GM23338 (cell line): ENCODE measurements at regions not wholly inside any gene's neighbourhood (a gene's known extent, or its start where the extent isn't known, plus 50 kb on each side); places are given as distances from the start of the nearest gene placed in this dataset.

ENCODE experiments used
- ATAC-seq: fragments of 200-7000 bp; cut with Tn5 transposase; 3 replicates; pipeline ENCODE4 v1.9.1; 2020
- DNase-seq: peaks from one replicate; pipeline ENCODE4 v3.0.0-alpha.2; 2015; ENCODE audit warnings: low spot score
- H2AFZ ChIP-seq: fragments of 200-600 bp; sonication (generic); 2 replicates; pipeline ENCODE4 v1.8.0; 2016; ENCODE audit warnings: antibody characterized with exemption, mild to moderate bottlenecking, moderate library complexity
- H3F3A ChIP-seq: fragments of 200-600 bp; sonication (generic); replicated peaks from 2 replicates; pipeline ENCODE4 v1.8.0; 2017; ENCODE audit warnings: antibody characterized with exemption, mixed run types, low read depth
- H3K27ac ChIP-seq: fragments of 200-600 bp; sonication (generic); 2 replicates; pipeline ENCODE4 v1.6.1; 2016; ENCODE audit warnings: low read depth
- H3K27me3 ChIP-seq: fragments of 200-600 bp; sonication (generic); 2 replicates; pipeline ENCODE4 v1.8.0; 2016; ENCODE audit warnings: mild to moderate bottlenecking, mixed run types, moderate library complexity; ENCODE audit not compliant: insufficient read depth
- H3K36me3 ChIP-seq: fragments of 200-600 bp; sonication (generic); 2 replicates; pipeline ENCODE4 v1.8.0; 2016; ENCODE audit warnings: mild to moderate bottlenecking; ENCODE audit not compliant: insufficient read depth
- H3K4me1 ChIP-seq: fragments of 200-600 bp; sonication (generic); 2 replicates; pipeline ENCODE4 v1.8.0; 2016; ENCODE audit warnings: mild to moderate bottlenecking, moderate library complexity; ENCODE audit not compliant: insufficient read depth
- H3K4me2 ChIP-seq: fragments of 200-600 bp; sonication (generic); 2 replicates; pipeline ENCODE4 v1.7.1; 2017; ENCODE audit warnings: mixed run types
- H3K4me3 ChIP-seq: fragments of 200-600 bp; sonication (generic); 2 replicates; pipeline ENCODE4 v1.6.1; 2016; ENCODE audit warnings: mixed run types
- H3K79me2 ChIP-seq: fragments of 200-600 bp; sonication (generic); replicated peaks from 2 replicates; pipeline ENCODE4 v1.8.0; 2017; ENCODE audit warnings: mild to moderate bottlenecking; ENCODE audit not compliant: insufficient read depth
- H3K9me2 ChIP-seq: fragments of 200-600 bp; sonication (generic); 2 replicates; pipeline ENCODE4 v1.8.0; 2017; ENCODE audit not compliant: insufficient read depth
- H4K20me1 ChIP-seq: fragments of 200-600 bp; sonication (generic); replicated peaks from 2 replicates; pipeline ENCODE4 v1.8.0; 2017; ENCODE audit warnings: mild to moderate bottlenecking; ENCODE audit not compliant: insufficient read depth
- H3K27ac Mint-ChIP-seq: 2 replicates; pipeline ENCODE4 v1.8.0; 2020; ENCODE audit warnings: inconsistent platforms, mild to moderate bottlenecking, moderate library complexity, mixed read lengths
- H3K27me3 Mint-ChIP-seq: 3 replicates; pipeline ENCODE4 v1.8.0; 2022; ENCODE audit warnings: low read depth, mild to moderate bottlenecking, moderate library complexity, mixed read lengths, inconsistent platforms; ENCODE audit not compliant: insufficient read depth, poor library complexity
- H3K36me3 Mint-ChIP-seq: 3 replicates; pipeline ENCODE4 v1.8.0; 2021; ENCODE audit warnings: low read depth, mild to moderate bottlenecking, inconsistent platforms, moderate library complexity, mixed read lengths
- H3K4me1 Mint-ChIP-seq: 3 replicates; pipeline ENCODE4 v1.8.0; 2020; ENCODE audit warnings: mild to moderate bottlenecking, inconsistent platforms, mixed read lengths
- H3K4me3 Mint-ChIP-seq: 3 replicates; pipeline ENCODE4 v1.8.0; 2021; ENCODE audit warnings: moderate library complexity, mild to moderate bottlenecking, inconsistent platforms, mixed read lengths
- H3K9me3 Mint-ChIP-seq: 3 replicates; pipeline ENCODE4 v1.8.0; 2020; ENCODE audit warnings: moderate library complexity, mild to moderate bottlenecking, inconsistent platforms, mixed read lengths
- CREB1 ChIP-seq: fragments of 250-450 bp; sonication (Bioruptor Pico); IDR thresholded peaks from 2 replicates; pipeline ENCODE4 v1.5.0; 2020; ENCODE audit warnings: low read depth, mild to moderate bottlenecking, moderate library complexity
- EZH2 ChIP-seq: fragments of 200-600 bp; sonication (generic); IDR thresholded peaks from one replicate; pipeline ENCODE4 v1.8.0; 2017; ENCODE audit warnings: antibody characterized with exemption, mild to moderate bottlenecking, low read depth; ENCODE audit not compliant: unreplicated experiment
- EZH2phosphoT487 ChIP-seq: fragments of 200-600 bp; sonication (generic); IDR thresholded peaks from one replicate; pipeline ENCODE4 v1.8.1; 2018; ENCODE audit warnings: antibody characterized with exemption; ENCODE audit not compliant: unreplicated experiment
- JUNB ChIP-seq: IDR thresholded peaks from one replicate; pipeline ENCODE4 v1.6.1; 2016; ENCODE audit warnings: antibody characterized with exemption; ENCODE audit not compliant: unreplicated experiment
- NANOG ChIP-seq: IDR thresholded peaks from 2 replicates; pipeline ENCODE4 v1.6.1; 2016; ENCODE audit warnings: antibody characterized with exemption, borderline replicate concordance
- POLR2AphosphoS5 ChIP-seq: IDR thresholded peaks from 2 replicates; pipeline ENCODE4 v1.6.1; 2016; ENCODE audit warnings: antibody characterized with exemption, low read depth
- STAT1 ChIP-seq: IDR thresholded peaks from one replicate; pipeline ENCODE4 v1.6.1; 2016; ENCODE audit warnings: antibody characterized with exemption; ENCODE audit not compliant: unreplicated experiment
- ZNF114 ChIP-seq: fragments of 250-450 bp; sonication (Bioruptor Pico); IDR thresholded peaks from 2 replicates; pipeline ENCODE4 v1.5.0; 2020; ENCODE audit warnings: mild to moderate bottlenecking, moderate library complexity
- ZNF331 ChIP-seq: fragments of 250-450 bp; sonication (Bioruptor Pico); IDR thresholded peaks from 2 replicates; pipeline ENCODE4 v1.5.0; 2020; ENCODE audit warnings: low read depth, mild to moderate bottlenecking, moderate library complexity
- TF ChIP-seq, protein P1 (sequence below): IDR thresholded peaks from one replicate; pipeline ENCODE4 v1.6.1; 2018; ENCODE audit warnings: antibody characterized with exemption; ENCODE audit not compliant: unreplicated experiment
- TF ChIP-seq, protein P2 (sequence below): IDR thresholded peaks from 2 replicates; pipeline ENCODE4 v1.6.1; 2016; ENCODE audit warnings: antibody characterized with exemption
- TF ChIP-seq, protein P3 (sequence below), 2 experiments: fragments of 200-600 bp in 1 of 2; sonication (generic) in 1 of 2; conservative IDR thresholded peaks; 2 replicates each; pipeline versions ENCODE4 v1.5.1 to v1.6.1; 2016 to 2017; ENCODE audit warnings: antibody characterized with exemption in 2 of 2, low read depth in 2 of 2, mild to moderate bottlenecking in 2 of 2, moderate library complexity in 1 of 2
- TF ChIP-seq, protein P4 (sequence below): fragments of 250-450 bp; sonication (Bioruptor Pico); IDR thresholded peaks from 2 replicates; pipeline ENCODE4 v1.5.0; 2020; ENCODE audit warnings: mild to moderate bottlenecking, moderate library complexity

DNA sequence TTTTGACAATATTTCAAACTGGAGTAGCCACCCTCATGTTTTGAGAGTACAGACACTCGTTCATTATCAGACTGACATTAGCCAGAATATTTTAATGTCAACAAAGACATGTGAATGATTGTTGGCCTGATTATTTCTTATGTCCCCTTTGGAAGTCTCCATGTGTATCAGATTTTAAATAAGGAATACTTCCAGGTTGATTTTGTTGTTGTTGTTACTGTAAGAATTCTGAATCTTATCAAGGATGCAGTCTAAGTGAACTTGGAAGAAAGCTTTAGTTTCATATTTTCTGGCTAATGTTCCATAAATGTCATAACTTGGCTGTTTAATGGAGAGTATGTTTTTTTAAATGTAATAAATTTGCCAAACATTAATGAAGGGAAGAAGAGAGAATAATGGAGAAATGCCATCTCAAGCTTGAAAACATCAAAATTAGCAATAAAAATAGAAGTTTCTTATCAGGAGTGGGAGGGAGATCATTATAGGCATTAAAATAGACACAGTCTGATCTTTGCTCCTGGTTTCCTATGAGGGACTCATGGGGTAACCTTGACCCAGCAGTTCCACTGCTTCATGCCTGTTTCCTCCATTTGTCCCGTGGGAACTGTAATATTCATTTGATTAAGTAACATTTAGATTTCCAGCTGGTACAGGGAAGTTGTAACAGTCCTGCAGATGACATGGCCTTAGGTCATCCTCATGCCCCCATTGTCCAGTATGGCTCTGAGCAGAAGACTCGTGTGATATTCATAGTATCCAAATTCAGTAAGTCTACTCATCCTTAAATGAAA lies 122.4 kb upstream of the KIAA1217 start:
- H2AFZ ChIP-seq, result no peak overlapping the region
- no peak overlapping the region for H3K27ac ChIP-seq
- Mint-ChIP-seq H3K9me3 (peaks cover 9% of the 10 kb centered on the region; the same call in 2 of the 3 replicates), H3K27ac (no peak overlapping the region), H3K4me1 (peaks cover 2% of the 10 kb centered on the region), H3K4me3 (no peak overlapping the region), H3K36me3 (no peaks in the 10 kb centered on the region; the same call in 2 of the 3 replicates), H3K27me3 (no peaks in the 10 kb centered on the region)
- no peaks in the 10 kb centered on the region for H3K4me1 ChIP-seq
- no peaks in the 10 kb centered on the region for H3K79me2 ChIP-seq
- DNase-seq (no peak), ATAC-seq (no peak)
- H3F3A ChIP-seq, result no peaks in the 10 kb centered on the region
- peaks cover 4% of the 10 kb centered on the region; the same call in 1 of the 2 replicates for H3K9me2 ChIP-seq
- H3K4me3 ChIP-seq, result no peak overlapping the region
- H3K36me3 ChIP-seq, result no peaks in the 10 kb centered on the region
- H3K27me3 ChIP-seq, result no peaks in the 10 kb centered on the region
- no peaks in the 10 kb centered on the region for H4K20me1 ChIP-seq
- H3K4me2 ChIP-seq, result no peak overlapping the region
- TF ChIP-seq ZNF114 (no peak), JUNB (no peak), NANOG (no peak), STAT1 (no peak), POLR2AphosphoS5 (no peak), ZNF331 (CRISPR knock-in tag) (no peak), CREB1 (no peak), EZH2 (no peak), EZH2phosphoT487 (no peak)
- TF ChIP-seq, protein P1, sequence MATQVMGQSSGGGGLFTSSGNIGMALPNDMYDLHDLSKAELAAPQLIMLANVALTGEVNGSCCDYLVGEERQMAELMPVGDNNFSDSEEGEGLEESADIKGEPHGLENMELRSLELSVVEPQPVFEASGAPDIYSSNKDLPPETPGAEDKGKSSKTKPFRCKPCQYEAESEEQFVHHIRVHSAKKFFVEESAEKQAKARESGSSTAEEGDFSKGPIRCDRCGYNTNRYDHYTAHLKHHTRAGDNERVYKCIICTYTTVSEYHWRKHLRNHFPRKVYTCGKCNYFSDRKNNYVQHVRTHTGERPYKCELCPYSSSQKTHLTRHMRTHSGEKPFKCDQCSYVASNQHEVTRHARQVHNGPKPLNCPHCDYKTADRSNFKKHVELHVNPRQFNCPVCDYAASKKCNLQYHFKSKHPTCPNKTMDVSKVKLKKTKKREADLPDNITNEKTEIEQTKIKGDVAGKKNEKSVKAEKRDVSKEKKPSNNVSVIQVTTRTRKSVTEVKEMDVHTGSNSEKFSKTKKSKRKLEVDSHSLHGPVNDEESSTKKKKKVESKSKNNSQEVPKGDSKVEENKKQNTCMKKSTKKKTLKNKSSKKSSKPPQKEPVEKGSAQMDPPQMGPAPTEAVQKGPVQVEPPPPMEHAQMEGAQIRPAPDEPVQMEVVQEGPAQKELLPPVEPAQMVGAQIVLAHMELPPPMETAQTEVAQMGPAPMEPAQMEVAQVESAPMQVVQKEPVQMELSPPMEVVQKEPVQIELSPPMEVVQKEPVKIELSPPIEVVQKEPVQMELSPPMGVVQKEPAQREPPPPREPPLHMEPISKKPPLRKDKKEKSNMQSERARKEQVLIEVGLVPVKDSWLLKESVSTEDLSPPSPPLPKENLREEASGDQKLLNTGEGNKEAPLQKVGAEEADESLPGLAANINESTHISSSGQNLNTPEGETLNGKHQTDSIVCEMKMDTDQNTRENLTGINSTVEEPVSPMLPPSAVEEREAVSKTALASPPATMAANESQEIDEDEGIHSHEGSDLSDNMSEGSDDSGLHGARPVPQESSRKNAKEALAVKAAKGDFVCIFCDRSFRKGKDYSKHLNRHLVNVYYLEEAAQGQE, result no peak
- TF ChIP-seq, protein P2, sequence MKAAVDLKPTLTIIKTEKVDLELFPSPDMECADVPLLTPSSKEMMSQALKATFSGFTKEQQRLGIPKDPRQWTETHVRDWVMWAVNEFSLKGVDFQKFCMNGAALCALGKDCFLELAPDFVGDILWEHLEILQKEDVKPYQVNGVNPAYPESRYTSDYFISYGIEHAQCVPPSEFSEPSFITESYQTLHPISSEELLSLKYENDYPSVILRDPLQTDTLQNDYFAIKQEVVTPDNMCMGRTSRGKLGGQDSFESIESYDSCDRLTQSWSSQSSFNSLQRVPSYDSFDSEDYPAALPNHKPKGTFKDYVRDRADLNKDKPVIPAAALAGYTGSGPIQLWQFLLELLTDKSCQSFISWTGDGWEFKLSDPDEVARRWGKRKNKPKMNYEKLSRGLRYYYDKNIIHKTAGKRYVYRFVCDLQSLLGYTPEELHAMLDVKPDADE, result no peak
- TF ChIP-seq, protein P3, sequence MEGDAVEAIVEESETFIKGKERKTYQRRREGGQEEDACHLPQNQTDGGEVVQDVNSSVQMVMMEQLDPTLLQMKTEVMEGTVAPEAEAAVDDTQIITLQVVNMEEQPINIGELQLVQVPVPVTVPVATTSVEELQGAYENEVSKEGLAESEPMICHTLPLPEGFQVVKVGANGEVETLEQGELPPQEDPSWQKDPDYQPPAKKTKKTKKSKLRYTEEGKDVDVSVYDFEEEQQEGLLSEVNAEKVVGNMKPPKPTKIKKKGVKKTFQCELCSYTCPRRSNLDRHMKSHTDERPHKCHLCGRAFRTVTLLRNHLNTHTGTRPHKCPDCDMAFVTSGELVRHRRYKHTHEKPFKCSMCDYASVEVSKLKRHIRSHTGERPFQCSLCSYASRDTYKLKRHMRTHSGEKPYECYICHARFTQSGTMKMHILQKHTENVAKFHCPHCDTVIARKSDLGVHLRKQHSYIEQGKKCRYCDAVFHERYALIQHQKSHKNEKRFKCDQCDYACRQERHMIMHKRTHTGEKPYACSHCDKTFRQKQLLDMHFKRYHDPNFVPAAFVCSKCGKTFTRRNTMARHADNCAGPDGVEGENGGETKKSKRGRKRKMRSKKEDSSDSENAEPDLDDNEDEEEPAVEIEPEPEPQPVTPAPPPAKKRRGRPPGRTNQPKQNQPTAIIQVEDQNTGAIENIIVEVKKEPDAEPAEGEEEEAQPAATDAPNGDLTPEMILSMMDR (conservative IDR thresholded peaks at IDR 0.05; ENCODE audit: low read depth in 2 of 2), result no peak
- TF ChIP-seq, protein P4, sequence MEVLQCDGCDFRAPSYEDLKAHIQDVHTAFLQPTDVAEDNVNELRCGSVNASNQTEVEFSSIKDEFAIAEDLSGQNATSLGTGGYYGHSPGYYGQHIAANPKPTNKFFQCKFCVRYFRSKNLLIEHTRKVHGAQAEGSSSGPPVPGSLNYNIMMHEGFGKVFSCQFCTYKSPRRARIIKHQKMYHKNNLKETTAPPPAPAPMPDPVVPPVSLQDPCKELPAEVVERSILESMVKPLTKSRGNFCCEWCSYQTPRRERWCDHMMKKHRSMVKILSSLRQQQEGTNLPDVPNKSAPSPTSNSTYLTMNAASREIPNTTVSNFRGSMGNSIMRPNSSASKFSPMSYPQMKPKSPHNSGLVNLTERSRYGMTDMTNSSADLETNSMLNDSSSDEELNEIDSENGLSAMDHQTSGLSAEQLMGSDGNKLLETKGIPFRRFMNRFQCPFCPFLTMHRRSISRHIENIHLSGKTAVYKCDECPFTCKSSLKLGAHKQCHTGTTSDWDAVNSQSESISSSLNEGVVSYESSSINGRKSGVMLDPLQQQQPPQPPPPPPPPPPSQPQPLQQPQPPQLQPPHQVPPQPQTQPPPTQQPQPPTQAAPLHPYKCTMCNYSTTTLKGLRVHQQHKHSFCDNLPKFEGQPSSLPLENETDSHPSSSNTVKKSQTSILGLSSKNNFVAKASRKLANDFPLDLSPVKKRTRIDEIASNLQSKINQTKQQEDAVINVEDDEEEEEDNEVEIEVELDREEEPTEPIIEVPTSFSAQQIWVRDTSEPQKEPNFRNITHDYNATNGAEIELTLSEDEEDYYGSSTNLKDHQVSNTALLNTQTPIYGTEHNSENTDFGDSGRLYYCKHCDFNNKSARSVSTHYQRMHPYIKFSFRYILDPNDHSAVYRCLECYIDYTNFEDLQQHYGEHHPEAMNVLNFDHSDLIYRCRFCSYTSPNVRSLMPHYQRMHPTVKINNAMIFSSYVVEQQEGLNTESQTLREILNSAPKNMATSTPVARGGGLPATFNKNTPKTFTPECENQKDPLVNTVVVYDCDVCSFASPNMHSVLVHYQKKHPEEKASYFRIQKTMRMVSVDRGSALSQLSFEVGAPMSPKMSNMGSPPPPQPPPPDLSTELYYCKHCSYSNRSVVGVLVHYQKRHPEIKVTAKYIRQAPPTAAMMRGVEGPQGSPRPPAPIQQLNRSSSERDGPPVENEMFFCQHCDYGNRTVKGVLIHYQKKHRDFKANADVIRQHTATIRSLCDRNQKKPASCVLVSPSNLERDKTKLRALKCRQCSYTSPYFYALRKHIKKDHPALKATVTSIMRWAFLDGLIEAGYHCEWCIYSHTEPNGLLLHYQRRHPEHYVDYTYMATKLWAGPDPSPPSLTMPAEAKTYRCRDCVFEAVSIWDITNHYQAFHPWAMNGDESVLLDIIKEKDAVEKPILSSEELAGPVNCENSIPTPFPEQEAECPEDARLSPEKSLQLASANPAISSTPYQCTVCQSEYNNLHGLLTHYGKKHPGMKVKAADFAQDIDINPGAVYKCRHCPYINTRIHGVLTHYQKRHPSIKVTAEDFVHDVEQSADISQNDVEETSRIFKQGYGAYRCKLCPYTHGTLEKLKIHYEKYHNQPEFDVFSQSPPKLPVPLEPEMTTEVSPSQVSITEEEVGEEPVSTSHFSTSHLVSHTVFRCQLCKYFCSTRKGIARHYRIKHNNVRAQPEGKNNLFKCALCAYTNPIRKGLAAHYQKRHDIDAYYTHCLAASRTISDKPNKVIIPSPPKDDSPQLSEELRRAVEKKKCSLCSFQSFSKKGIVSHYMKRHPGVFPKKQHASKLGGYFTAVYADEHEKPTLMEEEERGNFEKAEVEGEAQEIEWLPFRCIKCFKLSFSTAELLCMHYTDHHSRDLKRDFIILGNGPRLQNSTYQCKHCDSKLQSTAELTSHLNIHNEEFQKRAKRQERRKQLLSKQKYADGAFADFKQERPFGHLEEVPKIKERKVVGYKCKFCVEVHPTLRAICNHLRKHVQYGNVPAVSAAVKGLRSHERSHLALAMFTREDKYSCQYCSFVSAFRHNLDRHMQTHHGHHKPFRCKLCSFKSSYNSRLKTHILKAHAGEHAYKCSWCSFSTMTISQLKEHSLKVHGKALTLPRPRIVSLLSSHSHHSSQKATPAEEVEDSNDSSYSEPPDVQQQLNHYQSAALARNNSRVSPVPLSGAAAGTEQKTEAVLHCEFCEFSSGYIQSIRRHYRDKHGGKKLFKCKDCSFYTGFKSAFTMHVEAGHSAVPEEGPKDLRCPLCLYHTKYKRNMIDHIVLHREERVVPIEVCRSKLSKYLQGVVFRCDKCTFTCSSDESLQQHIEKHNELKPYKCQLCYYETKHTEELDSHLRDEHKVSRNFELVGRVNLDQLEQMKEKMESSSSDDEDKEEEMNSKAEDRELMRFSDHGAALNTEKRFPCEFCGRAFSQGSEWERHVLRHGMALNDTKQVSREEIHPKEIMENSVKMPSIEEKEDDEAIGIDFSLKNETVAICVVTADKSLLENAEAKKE, result no peak
